ENCODE measurements at regions not wholly inside any gene's neighbourhood (a gene's known extent, or its start where the extent isn't known, plus 50 kb on each side); places are given as distances from the start of the nearest gene placed in this dataset.

DNA sequence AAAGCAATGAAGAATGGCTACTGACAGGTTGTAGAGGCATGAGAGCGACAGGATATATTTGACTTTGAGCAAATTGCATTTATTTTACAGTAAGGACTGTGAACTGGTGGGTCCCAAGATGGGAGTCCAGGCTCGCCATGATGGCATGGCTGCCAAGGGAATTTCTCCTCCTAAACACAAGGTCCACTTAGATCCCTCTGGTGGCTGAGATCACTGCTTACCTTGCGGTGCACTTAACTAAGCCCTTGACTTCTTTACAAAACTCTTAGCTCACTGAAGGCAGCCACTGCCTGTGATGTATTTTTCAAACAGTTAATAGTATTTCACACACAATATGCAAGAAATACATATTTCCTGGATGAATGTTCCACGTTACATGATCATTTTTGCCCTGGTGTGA is 50.3 kb upstream of the SORBS2 start:
- no peak for FAIRE-seq

DNA sequence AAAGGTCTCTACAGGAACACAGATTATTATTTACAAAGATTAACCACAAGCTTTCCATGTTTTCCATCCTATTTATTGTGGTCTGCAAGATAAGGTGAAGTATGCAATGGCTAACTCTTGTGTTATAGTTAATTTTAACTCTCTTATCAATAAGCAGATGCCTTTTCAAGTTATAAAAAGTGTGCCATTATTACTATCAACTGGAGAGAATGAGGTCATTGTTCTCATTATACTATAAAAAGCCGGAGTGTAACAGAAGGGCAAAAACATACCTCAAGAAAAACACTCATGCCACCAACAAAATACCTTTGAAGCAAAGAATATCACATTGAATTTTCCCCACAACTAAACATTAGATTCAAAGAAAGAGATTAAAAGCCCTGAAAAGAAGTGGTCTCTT is 52.0 kb upstream of the SORBS2 start:
- FAIRE-seq: peak; percentile 82

DNA sequence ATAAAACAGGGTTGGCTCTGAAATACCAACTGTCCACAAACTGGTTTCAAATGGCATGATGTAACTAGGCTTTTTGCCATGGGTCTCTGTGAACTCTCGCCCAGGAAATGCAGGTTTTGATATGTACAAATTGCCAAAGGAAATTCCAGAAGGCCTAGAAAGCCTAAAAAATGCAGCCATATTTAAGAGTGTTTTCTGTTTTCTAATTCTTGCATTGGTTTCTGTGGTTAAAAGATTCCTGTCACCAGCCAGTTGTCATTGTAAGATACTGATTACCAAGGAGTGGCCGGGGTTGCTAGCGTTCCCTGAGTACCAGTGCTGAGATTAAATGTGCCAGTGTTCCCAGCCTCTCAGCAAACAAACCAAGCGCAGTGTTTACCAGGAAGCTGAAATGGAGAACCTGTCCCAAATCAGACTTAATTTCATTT is 53.9 kb upstream of the SORBS2 start:
- FAIRE-seq: peak; percentile 87

DNA sequence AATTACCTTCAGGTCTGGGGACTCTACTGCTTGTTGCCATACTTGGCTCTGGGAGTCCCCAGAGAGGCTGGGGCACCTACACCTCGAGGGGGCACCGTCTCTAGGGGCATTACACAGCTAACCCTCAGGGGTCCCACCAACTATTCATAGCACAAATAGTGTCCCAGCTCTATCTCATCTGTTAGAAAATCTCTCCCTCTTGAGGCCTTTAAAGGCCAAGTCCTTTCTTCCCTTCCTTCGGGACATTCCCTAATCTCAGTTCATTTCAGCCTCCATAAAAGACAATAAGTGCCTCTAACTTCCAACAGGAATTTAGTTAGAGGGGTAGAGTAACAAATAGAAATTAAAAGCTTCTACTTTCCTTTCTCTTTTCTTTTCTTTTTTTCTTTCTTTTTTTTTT is 55.8 kb upstream of the SORBS2 start:
- no peak for FAIRE-seq

DNA sequence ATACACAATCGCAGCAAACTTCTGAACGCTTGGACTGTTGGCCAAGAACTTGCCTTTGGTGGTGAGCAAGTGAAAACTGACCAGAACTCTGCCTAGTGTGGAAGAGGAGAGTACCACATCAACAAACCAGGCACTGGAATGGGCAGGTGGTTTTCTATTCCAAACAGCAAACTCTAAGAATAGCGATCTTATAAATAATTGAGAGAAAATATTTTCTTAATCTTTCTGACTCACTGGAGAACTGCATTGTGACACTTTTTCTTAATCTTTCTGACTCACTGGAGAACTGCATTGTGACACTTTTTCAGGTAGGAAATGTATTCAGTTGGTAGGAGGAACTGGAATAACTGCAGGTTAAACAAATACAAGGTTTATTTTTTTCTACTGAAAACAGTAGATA is 57.0 kb upstream of the SORBS2 start:
- no peak for FAIRE-seq

DNA sequence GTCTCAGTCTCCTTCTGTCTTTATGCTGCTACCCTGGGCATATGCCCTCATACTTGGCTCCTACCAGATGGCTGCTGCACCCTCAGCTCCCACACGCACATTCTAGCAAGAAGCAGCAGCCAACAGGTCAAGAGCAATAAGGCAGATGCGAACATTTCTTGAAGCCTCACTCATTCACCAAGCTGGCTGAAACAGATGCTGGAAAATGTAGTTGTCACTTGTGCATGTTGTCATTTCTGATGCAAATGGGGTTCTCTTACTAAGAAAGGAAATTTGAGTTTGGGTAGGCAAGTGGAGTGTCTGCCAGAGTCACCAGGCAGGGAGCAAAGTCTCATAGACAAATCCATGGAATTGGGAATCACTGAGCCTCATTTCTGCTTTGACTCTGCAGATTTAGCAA is 57.4 kb upstream of the SORBS2 start:
- FAIRE-seq: peak; percentile 13

DNA sequence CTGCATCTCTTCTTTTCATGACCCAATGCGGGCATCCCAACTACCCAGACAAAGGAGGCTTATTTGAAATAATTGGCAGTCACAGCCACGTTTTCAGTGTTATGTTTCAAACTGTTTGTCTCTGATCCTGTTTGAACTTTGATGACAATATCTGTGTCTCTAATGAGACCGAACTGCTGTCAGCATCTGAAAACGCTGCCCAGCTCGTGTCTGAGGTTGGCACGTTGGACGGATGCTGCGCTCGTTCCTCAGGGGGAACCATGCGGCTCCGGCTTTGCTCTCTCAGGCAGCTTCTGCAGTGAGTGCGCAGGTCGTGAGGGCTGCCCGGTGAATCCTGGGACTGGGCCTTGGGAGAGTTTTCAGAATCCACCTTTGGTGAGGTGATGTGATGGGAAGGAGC is 58.4 kb upstream of the SORBS2 start:
- FAIRE-seq: no peak

DNA sequence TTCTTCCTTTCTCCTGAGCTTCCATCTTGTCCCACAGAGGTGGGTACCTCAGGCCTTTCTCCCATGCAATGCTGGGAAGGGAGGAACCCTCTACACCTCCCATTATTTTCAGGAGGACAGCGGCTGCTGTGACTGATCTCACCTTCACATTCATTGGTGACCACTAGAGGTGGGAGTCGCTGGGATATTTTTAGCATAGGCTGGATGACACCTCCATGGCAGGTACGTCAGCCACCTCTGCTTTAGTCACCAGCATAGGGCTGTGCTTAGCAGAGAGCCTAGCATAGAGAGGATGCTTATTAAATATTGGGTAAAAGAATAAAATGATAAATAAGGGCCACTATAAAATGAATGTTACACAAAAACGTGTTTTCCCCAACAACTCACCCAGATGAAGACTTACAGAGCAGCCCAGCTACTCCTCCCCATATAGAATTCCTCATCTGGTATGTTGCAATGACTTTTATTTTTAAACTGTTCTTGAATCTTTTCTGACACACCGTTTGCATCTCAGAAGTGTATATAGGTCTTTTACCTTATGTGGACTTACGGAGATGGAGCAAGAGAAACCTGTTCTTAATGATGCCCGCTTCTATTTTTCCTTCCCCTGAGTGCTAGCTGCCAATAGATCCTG is 60.9 kb upstream of the SORBS2 start:
- no peak for FAIRE-seq

DNA sequence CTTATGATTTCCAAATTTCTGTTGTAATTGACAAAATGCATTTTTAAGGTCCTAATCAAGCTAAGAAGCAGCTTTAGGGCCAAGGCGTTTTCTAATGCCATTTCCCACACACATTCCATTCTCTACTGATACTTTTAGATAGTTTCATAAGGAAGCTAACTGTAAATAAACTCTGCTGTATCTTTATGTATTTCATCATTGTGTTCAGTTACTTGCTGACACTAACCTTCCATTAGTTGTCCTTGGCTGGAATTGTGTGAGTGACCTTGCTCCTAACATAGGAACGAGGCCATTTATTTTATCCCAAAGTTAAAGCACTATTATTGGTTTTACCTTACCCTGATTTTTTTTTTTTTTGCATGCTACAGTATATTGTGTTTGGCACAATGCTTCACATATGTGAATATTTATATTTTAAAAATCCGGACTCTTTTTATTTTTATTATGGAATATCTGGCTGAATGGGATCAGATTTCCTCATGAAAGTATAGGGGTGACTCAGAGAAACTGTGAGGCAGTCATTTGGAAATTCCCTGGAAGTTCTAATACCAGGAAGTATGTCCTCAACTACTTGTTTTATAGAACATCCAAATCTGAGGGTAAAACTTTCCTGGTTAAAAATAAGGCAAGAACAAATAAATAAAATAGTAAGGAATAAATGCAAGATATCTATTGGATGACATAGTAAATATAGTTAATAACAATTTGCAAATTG is 62.7 kb upstream of the SORBS2 start:
- FAIRE-seq: peak; percentile 75

DNA sequence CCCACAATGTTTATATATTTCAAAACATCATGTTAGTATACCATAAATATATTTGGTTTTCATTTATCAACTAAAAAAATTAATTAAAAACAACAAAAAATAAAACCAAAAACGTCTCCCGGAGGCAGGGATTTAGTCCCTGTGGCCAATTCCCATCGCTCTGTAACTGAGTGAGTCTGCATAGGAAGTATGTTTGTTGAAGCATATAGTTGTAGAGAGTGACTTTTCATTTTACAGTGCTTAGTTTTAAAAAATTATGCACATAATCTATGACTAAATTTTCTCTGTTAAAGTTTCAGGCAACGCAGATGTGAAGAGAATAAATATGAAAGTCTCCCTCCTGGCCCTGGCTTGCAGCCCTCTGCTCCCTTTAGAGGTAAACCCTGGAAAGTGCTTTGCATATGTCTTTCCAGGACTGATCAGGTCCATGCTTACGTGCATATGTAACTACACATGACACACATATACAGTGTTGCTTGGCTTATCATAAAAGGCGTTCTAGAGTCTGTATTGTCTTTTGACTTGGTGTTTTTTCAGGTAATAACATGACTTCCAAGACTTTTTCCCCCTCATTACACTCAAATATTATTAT is 63.4 kb upstream of the SORBS2 start:
- no peak for FAIRE-seq

DNA sequence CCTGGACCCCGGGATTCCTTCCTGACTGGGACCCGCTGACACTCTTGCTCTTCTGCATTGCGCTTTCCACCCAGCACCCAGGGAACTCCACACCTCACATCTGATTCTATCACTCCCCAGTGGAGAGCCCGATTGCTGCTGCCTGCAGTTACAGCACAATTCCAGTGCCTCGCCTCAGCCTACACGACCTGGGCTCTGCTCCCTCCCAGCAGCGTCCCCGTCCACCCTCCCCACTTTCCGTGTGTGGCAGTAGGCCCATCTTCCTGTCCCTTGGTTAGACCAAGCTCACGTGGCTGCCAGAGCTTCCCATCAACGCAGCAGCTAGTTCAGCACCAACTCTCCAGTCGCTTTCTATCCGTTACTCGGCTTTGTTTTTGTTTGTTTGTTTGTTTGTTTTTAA is 66.6 kb upstream of the SORBS2 start:
- FAIRE-seq: no peak

DNA sequence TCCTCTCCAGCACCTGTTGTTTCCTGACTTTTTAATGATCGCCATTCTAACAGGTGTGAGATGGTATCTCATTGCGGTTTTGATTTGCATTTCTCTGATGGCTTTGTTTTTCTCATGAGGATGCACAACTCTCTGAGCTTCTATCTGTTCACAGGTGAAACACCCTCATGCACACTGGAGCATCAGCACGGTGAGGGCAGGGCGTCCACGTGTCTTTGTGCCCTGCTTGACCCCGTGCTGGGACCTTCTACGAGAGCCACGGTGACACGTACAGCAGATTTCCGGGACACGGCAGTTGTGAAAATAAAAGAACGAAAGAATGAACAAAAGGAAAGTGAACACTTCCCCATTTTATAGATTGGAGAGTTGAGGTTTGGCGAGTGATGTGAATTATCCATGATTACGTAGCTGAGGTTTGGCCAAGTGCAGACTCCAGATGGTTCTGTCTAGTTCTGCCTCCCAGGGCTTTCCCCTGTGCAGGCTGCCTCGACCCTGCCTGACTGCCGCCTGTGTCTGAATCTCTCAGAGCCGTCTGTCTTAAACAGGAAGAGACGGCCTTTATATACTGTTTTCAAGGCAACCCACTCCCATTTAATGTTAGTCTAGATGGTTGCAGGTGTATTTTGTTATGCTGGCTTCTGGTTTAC is 67.8 kb upstream of the SORBS2 start:
- FAIRE-seq: no peak

DNA sequence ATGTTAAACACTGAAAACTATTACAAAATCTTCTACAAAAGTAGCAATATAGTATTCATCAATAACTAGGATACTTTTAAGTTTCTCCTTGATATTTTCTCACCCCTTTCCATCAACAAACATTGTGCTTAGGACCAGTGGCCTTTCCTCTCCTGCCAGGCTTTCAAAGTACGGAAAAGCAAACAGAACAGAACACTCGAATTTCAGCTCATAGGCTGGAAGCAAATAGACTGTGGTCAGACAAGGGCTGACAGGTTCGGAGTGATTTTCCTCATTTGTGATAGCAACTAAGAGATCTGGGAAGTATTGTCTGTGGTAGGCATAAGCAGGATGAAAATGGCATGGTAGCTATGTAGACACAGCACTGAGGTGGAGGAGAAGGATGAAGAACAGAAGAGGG is 68.6 kb upstream of the SORBS2 start:
- FAIRE-seq: peak; percentile 83

DNA sequence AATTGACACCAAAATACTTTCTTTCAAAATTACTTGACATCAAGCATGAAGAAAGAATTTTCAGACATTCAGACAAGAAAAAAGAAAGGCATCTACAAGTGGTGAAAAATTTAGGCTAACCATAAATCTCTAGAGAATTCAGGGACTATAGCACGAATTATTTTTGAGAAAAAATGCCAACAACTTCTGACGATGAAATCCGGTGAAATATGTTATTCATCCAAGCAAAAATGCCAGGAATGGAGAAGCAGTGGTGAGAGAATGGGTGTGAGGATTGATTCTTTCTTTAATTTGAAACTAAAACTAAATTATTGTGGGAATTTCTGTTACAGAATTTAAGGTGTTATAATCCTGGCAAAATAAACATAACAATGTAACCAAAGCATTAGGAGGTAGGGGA is 69.4 kb upstream of the SORBS2 start:
- FAIRE-seq: no peak

DNA sequence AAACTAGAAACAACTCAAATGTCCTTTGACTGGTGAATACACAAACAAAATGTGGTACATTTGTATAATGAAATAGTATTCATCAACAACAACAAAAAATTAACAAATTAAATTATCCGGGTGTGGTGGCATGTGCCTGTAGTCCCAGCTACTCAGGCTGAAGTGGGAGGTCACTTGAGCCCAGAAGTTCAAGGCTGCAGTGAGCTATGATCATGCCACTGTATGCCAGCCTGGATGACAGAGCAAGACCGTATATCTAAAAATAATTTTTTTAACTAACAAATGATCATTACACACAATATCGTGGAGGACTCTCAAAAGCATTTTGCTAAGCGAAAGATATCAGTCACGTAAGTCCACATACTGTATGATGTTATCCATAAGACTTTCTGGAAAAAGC is 71.6 kb upstream of the SORBS2 start:
- no peak for FAIRE-seq

DNA sequence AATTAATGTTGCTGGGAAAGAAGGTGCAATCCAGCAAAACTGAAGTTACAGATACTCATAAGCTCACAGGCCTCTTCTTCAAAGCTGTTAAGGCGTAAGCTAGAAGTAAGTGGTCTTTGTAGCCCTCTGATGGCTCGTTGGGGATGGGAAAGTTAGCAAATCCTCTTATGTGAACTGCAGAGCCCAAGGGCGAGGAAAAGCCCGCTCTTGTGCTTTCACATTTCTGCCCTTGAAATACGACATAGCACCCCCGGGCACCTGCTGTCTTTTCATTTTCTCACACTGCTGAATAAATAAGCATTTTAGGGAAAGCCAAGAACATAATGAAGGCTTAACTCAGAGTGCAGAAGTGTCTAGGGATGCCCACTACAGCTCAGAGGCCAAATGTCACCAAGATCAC is 73.1 kb upstream of the SORBS2 start:
- no peak for FAIRE-seq

DNA sequence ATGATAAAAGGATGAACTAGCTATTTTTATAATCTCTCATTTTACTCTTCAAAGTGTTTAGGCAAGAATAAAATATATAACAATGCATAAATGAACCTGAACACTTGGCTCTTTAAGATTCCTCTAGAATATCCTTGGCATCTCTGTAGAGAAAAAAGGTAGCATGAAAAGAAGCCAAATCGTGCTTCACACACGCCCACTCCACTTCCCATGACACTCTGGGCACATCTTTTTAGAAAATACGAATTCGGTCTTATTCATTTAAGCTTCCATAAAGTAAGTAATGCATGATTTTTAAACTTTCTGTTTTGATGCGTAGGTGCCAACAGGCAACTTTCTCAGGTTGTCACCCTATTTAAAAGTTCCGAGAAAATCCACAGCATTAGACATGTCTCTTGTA is 73.6 kb upstream of the SORBS2 start:
- no peak for FAIRE-seq

DNA sequence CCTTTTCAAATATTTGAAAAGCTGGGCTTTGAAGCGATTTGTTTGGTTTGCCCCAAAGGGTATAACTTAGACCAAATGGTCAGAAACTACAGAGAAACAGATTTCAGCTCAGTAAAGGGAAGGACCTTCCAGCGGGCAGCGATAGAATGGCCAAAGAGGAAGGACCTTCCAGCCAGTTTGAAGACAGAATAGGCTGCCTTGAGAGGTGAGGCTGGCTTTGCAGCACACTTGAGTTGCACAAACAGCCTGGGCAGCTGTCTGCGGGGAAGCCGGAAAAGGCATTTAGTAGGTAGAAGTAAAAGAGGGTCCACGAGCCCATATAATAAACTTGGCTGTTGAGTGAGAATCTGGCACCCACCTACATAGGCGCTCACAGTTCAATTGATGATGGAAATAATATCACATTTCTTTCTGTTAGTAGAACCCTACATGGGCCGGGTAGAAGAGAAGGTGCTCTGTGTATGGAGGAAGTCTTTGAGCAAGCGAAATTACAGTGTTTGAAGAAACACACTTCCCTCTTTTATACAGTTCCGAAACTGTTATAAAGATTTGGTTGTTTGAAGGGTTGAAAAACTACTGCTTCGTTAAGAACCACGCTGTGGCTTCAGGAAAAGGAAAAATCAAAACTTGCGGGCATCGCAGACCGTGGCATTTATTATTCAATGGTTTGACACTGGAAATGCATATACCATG is 75.0 kb upstream of the SORBS2 start:
- FAIRE-seq: no peak

DNA sequence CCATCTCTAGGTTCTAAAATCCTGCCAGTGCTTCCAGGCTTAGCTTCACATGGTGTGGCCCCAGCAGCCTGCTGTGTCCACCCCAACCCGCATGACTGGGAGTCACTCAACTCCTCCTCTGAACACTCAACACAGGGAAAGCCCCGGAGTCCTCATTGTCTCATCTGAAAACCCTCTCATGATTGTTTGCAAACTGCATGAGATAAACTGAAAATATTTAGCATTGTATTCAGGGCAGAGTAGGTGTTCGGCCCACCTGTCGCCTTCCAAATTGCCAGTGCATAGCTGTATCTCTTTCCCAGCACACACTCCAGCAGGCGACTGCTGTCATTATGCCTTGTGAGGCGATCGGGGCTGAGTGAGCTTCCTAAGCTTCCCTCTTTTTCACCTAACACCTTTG is 76.7 kb upstream of the SORBS2 start:
- FAIRE-seq: no peak

DNA sequence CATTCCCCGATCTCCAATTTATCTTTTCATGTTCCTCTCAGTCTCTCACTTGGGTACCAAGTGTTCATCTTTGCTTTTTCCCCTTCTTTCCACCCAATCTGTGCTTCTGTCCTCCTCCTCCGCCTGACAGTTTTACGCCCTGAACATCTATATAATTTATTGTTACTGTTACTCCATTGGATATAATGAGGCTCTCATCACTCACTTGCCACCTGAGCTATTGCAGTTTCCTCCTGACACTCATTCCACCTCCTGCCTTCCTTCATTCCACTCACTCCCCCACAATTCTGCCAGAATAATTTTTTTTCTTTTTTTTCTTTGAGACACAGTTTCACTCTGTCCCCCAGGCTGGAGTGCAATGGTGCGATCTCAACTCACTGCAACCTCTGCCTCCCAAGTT is 77.6 kb upstream of the SORBS2 start:
- no peak for FAIRE-seq

DNA sequence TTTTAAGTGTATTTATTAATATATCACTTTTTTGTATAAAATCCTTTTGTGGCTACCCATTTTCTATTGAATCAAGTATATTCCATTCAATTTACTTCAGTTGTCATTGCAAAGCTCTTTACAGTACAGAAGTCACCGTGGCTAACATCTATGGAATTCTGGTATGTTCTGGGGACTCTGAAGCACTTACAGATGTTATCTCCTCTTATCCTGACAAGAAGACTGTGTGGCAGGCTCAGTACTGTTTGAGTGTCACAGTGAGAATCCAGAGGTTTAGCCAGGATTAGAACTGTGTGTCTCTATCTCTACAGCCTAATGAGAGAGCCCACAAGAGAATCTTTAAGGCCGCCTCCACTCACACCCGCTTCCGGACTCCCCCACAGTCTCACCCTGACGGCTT is 78.2 kb upstream of the SORBS2 start:
- FAIRE-seq: no peak

DNA sequence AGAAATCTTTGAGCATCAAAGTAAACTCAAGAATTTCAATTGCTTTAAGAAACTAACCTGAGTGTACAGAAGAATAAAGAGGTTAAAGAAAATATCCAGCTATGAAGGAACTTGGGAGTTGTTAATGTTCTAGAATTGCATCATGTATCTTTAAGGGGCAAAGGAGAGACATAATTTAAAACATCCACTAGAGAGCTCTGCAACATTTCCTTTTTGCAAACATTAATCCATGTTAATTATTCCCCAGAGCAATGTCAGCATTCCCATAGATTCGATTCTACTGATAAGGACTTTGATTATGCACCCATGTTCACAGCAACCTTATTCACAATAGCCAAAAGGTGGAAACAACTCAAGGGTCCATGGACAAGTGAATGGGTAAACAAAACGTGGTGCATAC is 80.2 kb upstream of the SORBS2 start:
- FAIRE-seq: no peak

DNA sequence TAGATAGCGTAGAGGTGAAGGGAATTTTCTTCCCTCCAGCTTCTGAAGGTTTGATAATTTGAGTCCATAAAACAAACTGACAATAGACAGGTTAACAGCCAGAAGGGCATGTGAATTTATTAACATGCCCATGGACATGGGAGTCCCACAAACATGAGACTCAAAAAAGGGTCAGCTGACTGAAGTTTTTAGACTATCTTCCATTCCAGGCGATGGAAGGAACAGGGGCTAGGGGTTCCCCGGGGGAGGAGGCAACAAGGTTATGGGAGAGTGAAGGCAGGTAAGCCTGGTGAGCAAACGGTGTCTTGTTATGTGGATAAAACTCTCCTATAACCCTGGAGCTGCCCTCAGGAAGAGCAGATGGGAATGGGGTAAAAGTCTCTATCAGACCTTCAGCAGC is 81.5 kb upstream of the SORBS2 start:
- no peak for FAIRE-seq

DNA sequence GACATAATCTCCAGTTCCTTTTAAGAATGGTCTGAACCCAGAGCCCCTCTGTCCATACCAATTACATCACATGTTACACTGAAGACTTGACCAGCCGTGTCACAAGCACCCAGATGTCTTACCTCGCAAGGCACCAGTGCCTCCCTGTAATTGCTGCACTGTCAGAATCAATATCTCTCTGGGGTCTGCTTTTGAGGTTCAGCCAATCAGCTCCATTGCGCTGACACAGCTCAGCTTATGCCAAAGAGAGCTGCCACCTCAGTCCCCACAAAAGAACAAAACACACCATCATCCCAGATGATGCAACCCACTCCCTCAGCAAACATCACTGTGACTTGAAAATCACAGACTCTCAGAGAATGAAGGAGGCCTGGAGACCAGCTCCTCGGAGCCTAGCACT is 82.5 kb upstream of the SORBS2 start:
- no peak for FAIRE-seq

Data from islet of Langerhans (tissue), 1 donor.